Testis (tissue), 2 donors: ENCODE measurements at regions not wholly inside any gene's neighbourhood (a gene's known extent, or its start where the extent isn't known, plus 50 kb on each side); places are given as distances from the start of the nearest gene placed in this dataset.
A peak's percentile ranks its signal among the peaks of the same experiment; 100 is the strongest.

ENCODE experiments used
- DNase-seq: peaks from one replicate; pipeline ENCODE4 v3.0.0-alpha.2; 2019
- H3K27ac ChIP-seq, 2 donors: fragments of 200-600 bp; sonication (generic); one replicate each; pipeline ENCODE4 v1.5.1; 2019
- H3K27me3 ChIP-seq: fragments of 200-600 bp; sonication (generic); one replicate; pipeline ENCODE4 v1.5.1; 2019
- H3K36me3 ChIP-seq: fragments of 200-600 bp; sonication (generic); one replicate; pipeline ENCODE4 v1.5.1; 2017; ENCODE audit warnings: low read depth; ENCODE audit errors: missing control alignments
- H3K4me1 ChIP-seq: fragments of 200-600 bp; sonication (generic); one replicate; pipeline ENCODE4 v1.5.1; 2019
- H3K4me3 ChIP-seq, 2 donors: fragments of 200-600 bp; sonication (generic); one replicate each; pipeline ENCODE4 v1.5.1; 2017 to 2019
- H3K9me3 ChIP-seq: fragments of 200-600 bp; sonication (generic); one replicate; pipeline ENCODE4 v1.5.1; 2017
- POLR2A ChIP-seq: fragments of 450-650 bp; IDR thresholded peaks from one replicate; pipeline ENCODE4 v1.6.1; 2017; ENCODE audit warnings: antibody characterized with exemption, mild to moderate bottlenecking, moderate library complexity
- WGBS, 2 donors: methylation state at CpG; one replicate each; pipeline ENCODE4 v1.1.5; 2018; 5-methylcytosine and 5-hydroxymethylcytosine counted together
- intact Hi-C: fragments of 100-400 bp; cut with DNase I; formaldehyde crosslinking; loops from one replicate; pipeline ENCODE4 v1.15.1; 2023; ENCODE audit warnings: low total_unique reads
- TF ChIP-seq, protein P1 (sequence below), 3 experiments: fragments of 450-650 bp in 2 of 3; fragments of 200-600 bp in 1 of 3; sonication (generic) in 1 of 3; IDR thresholded peaks; one replicate each; pipeline ENCODE4 v1.5.1; 2016 to 2019; ENCODE audit warnings: antibody characterized with exemption in 3 of 3, mild to moderate bottlenecking in 2 of 3, moderate library complexity in 1 of 3

DNA sequence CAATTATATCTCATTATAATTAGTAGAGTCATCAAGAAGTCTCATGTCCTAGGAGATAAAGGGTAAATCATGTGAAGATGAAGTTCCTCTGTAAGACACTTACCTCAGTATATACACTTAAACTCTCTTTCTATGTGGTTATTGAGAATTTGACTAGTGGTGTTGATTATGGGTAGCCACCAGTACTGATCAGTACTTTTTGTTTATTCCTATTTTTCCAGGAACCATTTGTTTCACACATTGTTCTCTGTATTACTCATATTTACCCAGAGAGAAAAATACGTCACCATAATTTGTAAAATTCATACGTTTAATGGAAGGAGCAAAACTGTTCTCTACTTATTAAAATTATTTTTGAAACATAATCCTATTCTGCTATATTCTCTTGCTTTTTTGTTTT lies 55.8 kb upstream of the PRDM8 start:
- Histone ChIP-seq H3K9me3 (no peaks in the 10 kb centered on the region), H3K4me3 (no peak overlapping the region), H3K27me3 (no peaks in the 10 kb centered on the region), H3K4me1 (no peaks in the 10 kb centered on the region), H3K27ac (no peak overlapping the region), H3K36me3 (no peaks in the 10 kb centered on the region)
- 90% methylated on average over 2 of the region's 2 CpGs for WGBS, 2 donors
- no peak for DNase-seq
- TF ChIP-seq, protein P1, sequence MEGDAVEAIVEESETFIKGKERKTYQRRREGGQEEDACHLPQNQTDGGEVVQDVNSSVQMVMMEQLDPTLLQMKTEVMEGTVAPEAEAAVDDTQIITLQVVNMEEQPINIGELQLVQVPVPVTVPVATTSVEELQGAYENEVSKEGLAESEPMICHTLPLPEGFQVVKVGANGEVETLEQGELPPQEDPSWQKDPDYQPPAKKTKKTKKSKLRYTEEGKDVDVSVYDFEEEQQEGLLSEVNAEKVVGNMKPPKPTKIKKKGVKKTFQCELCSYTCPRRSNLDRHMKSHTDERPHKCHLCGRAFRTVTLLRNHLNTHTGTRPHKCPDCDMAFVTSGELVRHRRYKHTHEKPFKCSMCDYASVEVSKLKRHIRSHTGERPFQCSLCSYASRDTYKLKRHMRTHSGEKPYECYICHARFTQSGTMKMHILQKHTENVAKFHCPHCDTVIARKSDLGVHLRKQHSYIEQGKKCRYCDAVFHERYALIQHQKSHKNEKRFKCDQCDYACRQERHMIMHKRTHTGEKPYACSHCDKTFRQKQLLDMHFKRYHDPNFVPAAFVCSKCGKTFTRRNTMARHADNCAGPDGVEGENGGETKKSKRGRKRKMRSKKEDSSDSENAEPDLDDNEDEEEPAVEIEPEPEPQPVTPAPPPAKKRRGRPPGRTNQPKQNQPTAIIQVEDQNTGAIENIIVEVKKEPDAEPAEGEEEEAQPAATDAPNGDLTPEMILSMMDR (IDR thresholded peaks at IDR 0.05), result no peak
- no peak for TF ChIP-seq POLR2A
- intact Hi-C loops, result no loop called here

DNA sequence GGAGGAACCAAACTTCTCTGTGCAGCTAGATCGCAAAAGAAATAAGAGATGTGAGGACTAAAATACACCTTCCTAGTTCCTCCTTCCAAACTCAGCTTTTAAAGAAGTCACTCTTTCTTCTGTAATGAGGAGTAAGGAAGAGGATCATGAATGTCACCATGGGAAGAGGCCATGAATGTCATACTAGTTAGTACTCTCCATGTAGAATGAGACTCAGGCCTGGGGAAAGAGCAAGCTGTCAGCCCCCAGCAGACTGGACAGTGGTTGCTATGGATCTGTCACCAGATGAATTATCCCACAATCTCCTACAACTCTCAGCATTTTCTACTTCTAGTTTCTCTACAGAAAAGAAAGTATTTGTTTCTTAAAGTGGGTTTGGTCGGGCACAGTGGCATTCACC lies 57.1 kb upstream of the PRDM8 start:
- Histone ChIP-seq H3K9me3 (no peaks in the 10 kb centered on the region), H3K27me3 (no peaks in the 10 kb centered on the region), H3K27ac (no peak overlapping the region), H3K36me3 (no peaks in the 10 kb centered on the region), H3K4me3 (no peak overlapping the region), H3K4me1 (no peaks in the 10 kb centered on the region)
- 86 to 87% methylated on average over 2 of the region's 2 CpGs for WGBS, 2 donors
- no peak for DNase-seq
- intact Hi-C loops, result no loop called here
- TF ChIP-seq POLR2A, result no peak
- TF ChIP-seq, protein P1 (IDR thresholded peaks at IDR 0.05), result no peak

- H3K27me3 ChIP-seq, result no peaks in the 10 kb centered on the region
- WGBS, 2 donors, result 85 to 92% methylated on average over 3 of the region's 3 CpGs
- intact Hi-C loops, result no loop called here
Observed at GRCh38 chr4:80139671-80140070, 57.6 kb upstream of the PRDM8 start.

GRCh38 chr4:80138551-80139538 lies 58.5 kb upstream of the PRDM8 start:
- DNase-seq, result no peak
- Histone ChIP-seq H3K4me3 (no peak overlapping the region), H3K9me3 (no peaks in the 10 kb centered on the region), H3K27ac (no peak overlapping the region), H3K36me3 (no peaks in the 10 kb centered on the region), H3K4me1 (no peaks in the 10 kb centered on the region), H3K27me3 (no peaks in the 10 kb centered on the region)
- TF ChIP-seq, protein P1 (IDR thresholded peaks at IDR 0.05), result no peak
- TF ChIP-seq POLR2A, result no peak
- intact Hi-C loops, result no loop called here
- WGBS, 2 donors, result 64 to 88% methylated on average over 2 of the region's 2 CpGs

More at GRCh38 chr4:80139671-80140070, 57.6 kb upstream of the PRDM8 start:
- TF ChIP-seq, protein P1 (IDR thresholded peaks at IDR 0.05), result no peak
- no peak for TF ChIP-seq POLR2A
- Histone ChIP-seq H3K4me3 (no peak overlapping the region), H3K36me3 (no peaks in the 10 kb centered on the region), H3K9me3 (no peaks in the 10 kb centered on the region), H3K27ac (no peak overlapping the region), H3K4me1 (no peaks in the 10 kb centered on the region)
- no peak for DNase-seq

- WGBS, 2 donors, result 49 to 69% methylated on average over 5 of the region's 5 CpGs
- no peaks in the 10 kb centered on the region for H3K4me1 ChIP-seq
- peak overlapping the region in 1 of 2 donors; percentile 7 for H3K27ac ChIP-seq
- TF ChIP-seq POLR2A, result no peak
- H3K4me3 ChIP-seq, result no peak overlapping the region
- no peaks in the 10 kb centered on the region for H3K36me3 ChIP-seq
- DNase-seq, result no peak
- H3K27me3 ChIP-seq, result no peaks in the 10 kb centered on the region
- no peaks in the 10 kb centered on the region for H3K9me3 ChIP-seq
- intact Hi-C loops, result no loop called here
Observed at GRCh38 chr4:80137631-80138030, 59.7 kb upstream of the PRDM8 start.
